Nephron progenitor cell (in vitro differentiated cells): ENCODE measurements at regions not wholly inside any gene's neighbourhood (a gene's known extent, or its start where the extent isn't known, plus 50 kb on each side); places are given as distances from the start of the nearest gene placed in this dataset.

Experiments used
- DNase-seq: peaks from one replicate; pipeline ENCODE4 v3.0.0; 2021
- H3K27ac Mint-ChIP-seq: 2 replicates; pipeline ENCODE4 v1.8.0; 2021; ENCODE audit warnings: mild to moderate bottlenecking, moderate library complexity, mixed read lengths
- H3K27me3 Mint-ChIP-seq: 2 replicates; pipeline ENCODE4 v1.8.0; 2021; ENCODE audit warnings: mild to moderate bottlenecking, low read depth, mixed read lengths; ENCODE audit not compliant: poor library complexity
- H3K36me3 Mint-ChIP-seq: 2 replicates; pipeline ENCODE4 v1.8.0; 2021; ENCODE audit warnings: low read depth, mixed read lengths
- H3K4me1 Mint-ChIP-seq: 2 replicates; pipeline ENCODE4 v1.8.0; 2021; ENCODE audit warnings: mixed read lengths
- H3K4me3 Mint-ChIP-seq: 2 replicates; pipeline ENCODE4 v1.8.0; 2021; ENCODE audit warnings: mild to moderate bottlenecking, moderate library complexity, mixed read lengths
- H3K9me3 Mint-ChIP-seq: 2 replicates; pipeline ENCODE4 v1.8.0; 2021; ENCODE audit warnings: mild to moderate bottlenecking, moderate library complexity, mixed read lengths
- CTCF ChIP-seq: fragments of 200-600 bp; sonication (generic); IDR thresholded peaks from 2 replicates; pipeline ENCODE4 v1.5.0; 2021; ENCODE audit warnings: antibody characterized with exemption

- H3K4me1 Mint-ChIP-seq = no peaks in the 10 kb centered on the region
- no peak overlapping the region for H3K4me3 Mint-ChIP-seq
- no peak overlapping the region for H3K27ac Mint-ChIP-seq
- no peak for DNase-seq
- no peaks in the 10 kb centered on the region for H3K9me3 Mint-ChIP-seq
- H3K27me3 Mint-ChIP-seq = peaks cover 2% of the 10 kb centered on the region
- TF ChIP-seq CTCF = no peak
- no peaks in the 10 kb centered on the region for H3K36me3 Mint-ChIP-seq
Measured at GRCh38 chr2:185132501-185133041, 534.2 kb downstream of the ZNF804A start.

GRCh38 chr2:185137700-185138099, 539.4 kb downstream of the ZNF804A start:
- Mint-ChIP-seq H3K4me1 (no peaks in the 10 kb centered on the region), H3K4me3 (no peak overlapping the region), H3K36me3 (no peaks in the 10 kb centered on the region), H3K27me3 (no peaks in the 10 kb centered on the region), H3K9me3 (no peaks in the 10 kb centered on the region), H3K27ac (no peak overlapping the region)
- no peak for TF ChIP-seq CTCF
- no peak for DNase-seq

GRCh38 chr2:185142677-185143076, 544.3 kb downstream of the ZNF804A start:
- Mint-ChIP-seq H3K36me3 (no peaks in the 10 kb centered on the region), H3K27me3 (no peaks in the 10 kb centered on the region), H3K4me1 (no peaks in the 10 kb centered on the region), H3K9me3 (no peaks in the 10 kb centered on the region), H3K4me3 (no peak overlapping the region), H3K27ac (no peak overlapping the region)
- TF ChIP-seq CTCF = no peak
- DNase-seq = no peak

DNA sequence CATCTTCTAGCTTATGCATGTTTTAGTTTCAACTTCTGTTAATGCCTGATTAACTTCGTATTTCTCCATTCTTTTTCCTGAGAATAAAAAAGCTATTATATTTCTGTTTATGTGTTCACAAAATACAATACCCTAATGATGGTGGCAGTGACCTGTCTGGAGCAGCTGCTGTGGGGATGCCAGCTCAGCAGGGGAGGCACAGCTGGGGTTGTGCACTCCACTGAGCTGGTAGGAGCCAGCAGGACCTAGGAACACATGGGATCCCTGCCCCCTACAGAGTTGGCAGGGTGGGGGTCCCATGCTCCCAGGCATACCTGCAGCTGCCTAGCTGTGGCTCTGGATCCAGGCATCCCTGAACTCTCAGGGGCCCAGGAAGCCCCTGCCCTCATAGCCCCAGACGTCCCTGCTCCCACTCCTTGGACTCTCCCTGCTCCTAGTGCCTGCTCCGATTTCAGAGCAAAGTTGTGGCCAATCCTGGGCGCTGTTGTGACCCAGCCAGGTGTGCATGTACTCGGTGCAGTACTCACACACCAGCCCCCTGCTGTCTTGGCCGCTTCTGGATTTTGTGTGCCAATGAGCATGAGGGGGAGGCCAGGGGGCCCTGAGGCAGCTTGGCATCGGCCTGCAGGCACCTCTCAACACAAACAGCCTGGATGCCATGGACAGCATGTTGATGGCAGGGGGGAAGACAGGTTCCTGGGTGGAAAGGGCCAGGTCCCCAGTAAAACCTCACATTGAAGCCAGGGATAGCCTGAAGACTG, 546.0 kb downstream of the ZNF804A start:
- TF ChIP-seq CTCF = no peak
- no peak for DNase-seq
- H3K36me3 Mint-ChIP-seq = no peaks in the 10 kb centered on the region
- H3K4me3 Mint-ChIP-seq = no peak overlapping the region
- no peaks in the 10 kb centered on the region for H3K9me3 Mint-ChIP-seq
- H3K27me3 Mint-ChIP-seq = no peaks in the 10 kb centered on the region
- no peaks in the 10 kb centered on the region for H3K4me1 Mint-ChIP-seq
- H3K27ac Mint-ChIP-seq = no peak overlapping the region

- no peaks in the 10 kb centered on the region for H3K36me3 Mint-ChIP-seq
- no peaks in the 10 kb centered on the region for H3K4me1 Mint-ChIP-seq
- peak overlapping the region; percentile 83 for H3K27ac Mint-ChIP-seq
- no peak for TF ChIP-seq CTCF
- no peak for DNase-seq
- H3K27me3 Mint-ChIP-seq = no peaks in the 10 kb centered on the region
- H3K9me3 Mint-ChIP-seq = no peaks in the 10 kb centered on the region
- H3K4me3 Mint-ChIP-seq = no peak overlapping the region
Measured at GRCh38 chr2:185145316-185146121, 547.2 kb downstream of the ZNF804A start.
